ENCODE measurements at regions not wholly inside any gene's neighbourhood (a gene's known extent, or its start where the extent isn't known, plus 50 kb on each side); places are given as distances from the start of the nearest gene placed in this dataset.
"Not testable (repeated sequence)": the region's sequence is repeated elsewhere in the genome, so short reads cannot be mapped to it uniquely, and the experiment has no call there.

DNA sequence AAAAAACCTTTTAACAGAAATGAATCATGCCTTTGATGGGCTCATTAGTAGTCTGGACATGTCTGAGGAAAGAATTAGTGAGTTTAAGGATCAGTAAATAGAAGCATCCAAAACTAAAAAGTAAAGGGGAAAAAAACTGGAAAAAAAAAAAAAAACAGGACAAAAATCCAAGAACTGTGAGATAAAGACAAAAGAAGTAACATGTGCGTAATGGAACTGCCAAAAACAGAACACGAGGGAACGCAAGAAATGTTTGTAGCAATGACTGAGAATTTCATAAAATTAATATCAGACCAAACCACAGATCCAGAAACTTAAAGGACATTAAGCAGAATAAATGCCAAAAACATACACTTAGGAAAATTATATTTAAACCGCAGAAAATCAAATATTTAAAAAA, 77.4 kb downstream of the MS4A13 start:
- no peak for DNase-seq

DNA sequence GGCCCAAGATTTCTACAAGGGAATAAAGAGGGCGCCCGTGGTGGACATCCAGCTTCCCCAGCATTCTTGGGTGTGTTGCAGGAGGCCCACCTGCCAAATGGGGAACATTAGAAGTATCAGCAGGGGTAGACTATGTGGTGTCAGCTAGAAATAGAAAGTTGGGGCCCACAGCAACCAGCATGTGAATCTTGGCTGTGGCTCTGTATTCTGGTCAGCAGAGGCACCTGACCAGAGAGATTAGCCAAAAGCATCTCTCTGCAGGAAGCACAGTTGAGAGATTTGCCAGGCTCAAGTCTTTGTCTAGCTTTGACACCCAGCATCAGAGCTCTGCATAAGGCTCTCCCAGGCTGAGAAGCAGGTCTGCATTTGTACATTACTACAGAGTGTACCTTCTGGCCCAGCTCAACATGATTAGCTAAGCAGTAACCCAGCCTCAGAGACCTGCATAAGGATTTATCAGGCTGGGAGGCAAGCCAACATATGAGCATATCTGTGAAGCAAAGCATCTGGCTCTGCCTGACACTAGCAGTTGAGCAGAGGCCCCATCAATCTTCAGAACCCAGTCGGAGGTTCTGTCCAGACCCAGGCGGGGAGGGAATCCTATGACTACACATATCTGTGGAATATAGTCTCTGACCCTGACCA, 79.9 kb downstream of the MS4A13 start:
- no peak for DNase-seq

GRCh38 chr11:60607483-60607882, 91.9 kb upstream of the MS4A8 start:
- DNase-seq, result no peak

DNA sequence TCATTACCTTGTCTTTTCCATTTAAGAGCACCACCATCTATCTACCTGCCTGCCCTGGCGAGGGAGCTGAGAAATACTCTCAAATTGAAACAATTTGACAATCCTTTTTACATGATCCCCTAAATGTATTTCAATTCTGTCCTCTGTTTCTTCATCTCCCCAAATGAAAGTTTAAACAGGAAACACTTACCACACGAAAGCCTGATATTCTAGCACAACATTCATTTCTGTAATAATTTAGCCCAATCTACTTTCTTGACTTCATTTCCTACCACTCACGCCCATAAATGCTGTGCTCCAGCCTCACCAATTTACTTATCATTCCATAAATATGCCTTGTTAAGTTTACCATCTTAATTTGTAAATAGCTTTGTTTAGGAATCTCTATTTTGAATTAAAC, 89.8 kb upstream of the MS4A8 start:
- DNase-seq, result peak; percentile 4

- no peak for DNase-seq
These were observed 88.7 kb upstream of the MS4A8 start for GRCh38 chr11:60610702-60611101.

- DNase-seq, result no peak
These were observed 83.9 kb upstream of the MS4A8 start for GRCh38 chr11:60615497-60615896.

GRCh38 chr11:60621940-60622339, 77.5 kb upstream of the MS4A8 start:
- not testable (repeated sequence) for DNase-seq

- DNase-seq, result not testable (repeated sequence)
These were observed 76.6 kb upstream of the MS4A8 start for GRCh38 chr11:60622776-60623175.

DNA sequence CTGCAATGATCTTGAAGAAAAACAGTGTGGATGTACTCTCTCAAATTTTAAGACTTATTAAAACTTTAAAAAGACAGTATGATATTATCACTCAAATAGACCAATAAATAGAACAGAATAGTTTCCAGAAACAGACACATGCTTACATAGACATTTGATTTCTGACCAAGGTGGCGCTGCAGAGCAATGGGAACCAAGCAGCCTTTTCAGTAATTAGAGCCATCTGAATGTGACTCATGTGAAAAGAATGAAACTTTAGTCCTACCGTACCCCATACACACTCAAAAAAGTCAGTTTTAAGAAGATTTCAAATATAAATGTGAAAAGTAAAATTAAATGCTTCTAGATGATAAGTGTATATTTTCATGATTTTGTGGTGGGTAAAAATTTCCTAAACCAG, 74.2 kb upstream of the MS4A8 start:
- DNase-seq, result no peak

DNA sequence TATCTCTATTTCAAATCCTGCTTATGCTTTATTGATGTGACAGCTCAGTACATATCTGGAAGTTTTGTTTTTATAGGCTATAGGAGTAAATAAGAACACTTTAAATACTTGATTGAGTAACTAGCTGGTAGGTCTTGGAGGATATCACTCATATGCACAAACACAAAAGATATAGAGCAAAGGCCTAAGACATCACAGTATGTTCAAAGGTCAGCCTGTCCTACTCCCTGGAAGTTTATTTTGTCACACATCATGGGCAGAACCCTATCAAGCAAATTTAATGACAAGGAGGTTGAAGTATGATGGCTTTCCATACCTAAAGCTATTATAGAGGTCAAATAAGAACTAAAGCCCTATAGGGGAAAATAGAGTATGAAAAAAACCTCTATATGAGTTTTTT, 70.0 kb upstream of the MS4A8 start:
- no peak for DNase-seq

DNA sequence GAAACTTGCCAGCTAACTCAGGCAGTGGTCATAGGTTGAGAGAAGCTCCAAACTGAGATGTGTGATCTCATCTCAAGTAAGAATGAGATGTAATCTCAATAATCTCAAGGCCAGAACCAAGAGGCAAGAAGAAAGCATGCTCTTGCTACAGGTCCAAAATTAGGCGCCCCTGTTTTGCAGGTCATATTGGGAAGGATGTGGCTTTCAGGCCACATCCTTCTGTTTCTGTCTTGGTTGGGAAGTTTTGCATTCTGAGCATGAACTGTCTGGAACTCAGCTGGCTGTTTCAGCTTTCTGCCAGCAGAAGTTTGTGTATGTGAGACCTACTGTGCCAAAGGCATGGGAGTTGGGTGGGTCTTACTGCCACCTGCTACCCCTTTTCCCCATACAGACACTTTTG, 67.5 kb upstream of the MS4A8 start:
- DNase-seq, result no peak

DNA sequence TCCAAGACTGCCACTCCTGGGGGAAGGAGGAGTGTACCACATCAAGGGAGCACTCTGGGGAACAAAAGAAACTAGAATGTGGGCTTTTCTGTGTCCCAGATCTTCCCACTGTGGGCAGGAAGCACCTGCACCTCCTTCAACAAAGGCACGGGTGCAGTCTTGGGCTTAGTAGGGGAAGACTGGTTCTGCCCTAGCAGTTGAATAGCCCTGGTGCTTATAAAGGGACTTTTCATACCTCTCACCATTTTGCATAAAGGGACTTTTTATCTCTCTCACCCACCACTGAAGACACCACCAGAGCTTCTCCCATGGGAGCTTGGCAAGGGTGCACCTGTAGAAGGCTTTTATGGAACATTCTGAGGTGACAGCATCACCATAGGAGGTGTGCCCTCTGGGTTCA, 65.8 kb upstream of the MS4A8 start:
- DNase-seq, result no peak

- peak; percentile 7 for DNase-seq
These were observed 65.3 kb upstream of the MS4A8 start for GRCh38 chr11:60634126-60634525.

DNA sequence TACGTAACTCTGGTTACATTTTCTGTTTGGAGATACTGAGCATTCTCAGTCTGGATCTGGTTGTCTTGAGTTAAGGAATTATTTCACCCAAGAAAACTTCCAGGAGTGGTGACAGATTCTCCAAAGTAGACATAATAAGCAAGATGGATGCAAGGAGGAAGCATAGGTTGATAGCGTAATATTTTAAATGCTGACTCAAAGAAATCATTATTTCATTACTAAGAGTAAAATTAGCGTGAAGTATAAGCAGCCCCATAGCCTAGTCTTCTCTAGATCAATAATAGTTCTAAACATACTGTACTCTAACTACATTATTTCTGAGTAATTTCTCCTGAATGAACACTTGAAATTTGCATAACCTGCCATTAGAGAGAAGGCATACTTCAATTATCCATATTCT, 57.5 kb upstream of the MS4A8 start:
- DNase-seq, result no peak

- DNase-seq, result no peak
These were observed 52.3 kb upstream of the MS4A8 start for GRCh38 chr11:60647087-60647486.

Measured in activated CD4-positive, alpha-beta T cell treated with anti-CD3 and anti-CD28 coated beads, Interleukin-2, Interleukin-6, amounts not matched to agents 100 ng/mL and 50 ng/mL, durations not matched to agents 16 hours and 8 hours (primary cell).